Left kidney (tissue), 1 donor: ENCODE measurements at regions not wholly inside any gene's neighbourhood (a gene's known extent, or its start where the extent isn't known, plus 50 kb on each side); places are given as distances from the start of the nearest gene placed in this dataset.

Experiments used
- DNase-seq: peaks from one replicate; pipeline ENCODE4 v3.0.0-alpha.2; 2013

GRCh38 chr1:30638086-30638485 lies 85.3 kb downstream of the MATN1 start:
- no peak for DNase-seq

- DNase-seq, result no peak
Measured at GRCh38 chr1:30637183-30637980, 86.0 kb downstream of the MATN1 start.

- no peak for DNase-seq
Measured at GRCh38 chr1:30636621-30637020, 86.8 kb downstream of the MATN1 start.

DNA sequence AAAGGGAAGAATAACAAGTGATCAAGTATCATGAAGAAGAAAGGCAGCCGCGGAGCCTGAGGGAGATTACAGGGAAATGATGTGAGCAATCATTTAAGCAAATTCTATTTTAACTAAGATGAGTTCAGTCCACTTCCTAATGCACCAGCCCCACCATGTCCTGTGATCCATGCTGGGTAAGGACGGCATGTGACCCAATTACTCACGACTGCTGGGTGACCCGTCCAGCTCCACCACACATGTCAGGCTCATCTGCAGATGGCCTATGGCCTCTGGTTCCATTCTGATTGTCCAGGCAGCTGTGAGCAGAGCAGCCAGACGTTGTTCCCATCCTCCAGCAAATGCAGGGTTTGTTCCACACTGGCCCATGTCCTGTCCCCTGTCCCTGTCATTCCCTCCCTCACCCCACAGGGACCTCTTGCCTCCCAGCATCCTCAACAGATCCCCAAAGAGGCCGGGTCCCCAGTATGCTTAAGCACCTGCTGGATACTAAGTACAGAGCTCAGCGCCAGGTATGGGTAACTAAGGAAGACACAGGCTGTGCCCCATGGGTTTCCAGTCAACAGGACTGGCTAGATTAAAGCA lies 87.9 kb downstream of the MATN1 start:
- no peak for DNase-seq

GRCh38 chr1:30634507-30634906 lies 88.9 kb downstream of the MATN1 start:
- DNase-seq, result no peak

DNA sequence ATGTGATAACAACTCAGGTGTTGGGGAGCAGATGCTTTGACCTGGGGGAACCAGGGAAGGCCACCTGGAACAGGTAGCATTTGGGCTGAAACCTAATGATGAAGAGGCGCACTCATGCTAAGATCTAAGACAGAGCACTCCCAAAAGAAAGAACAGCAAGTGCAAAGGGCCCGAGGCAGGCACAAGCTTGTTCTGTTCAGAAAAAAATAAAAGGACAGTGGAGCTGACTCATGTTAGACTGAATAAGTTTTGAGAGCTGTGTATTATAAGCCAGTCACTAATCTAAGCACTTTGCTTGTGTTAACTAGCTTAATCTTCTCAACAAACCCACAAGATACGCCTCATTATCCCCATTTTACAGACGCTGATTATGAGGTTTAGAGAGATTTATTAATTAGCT lies 90.1 kb downstream of the MATN1 start:
- no peak for DNase-seq

- no peak for DNase-seq
Measured at GRCh38 chr1:30632481-30632880, 90.9 kb downstream of the MATN1 start.

DNA sequence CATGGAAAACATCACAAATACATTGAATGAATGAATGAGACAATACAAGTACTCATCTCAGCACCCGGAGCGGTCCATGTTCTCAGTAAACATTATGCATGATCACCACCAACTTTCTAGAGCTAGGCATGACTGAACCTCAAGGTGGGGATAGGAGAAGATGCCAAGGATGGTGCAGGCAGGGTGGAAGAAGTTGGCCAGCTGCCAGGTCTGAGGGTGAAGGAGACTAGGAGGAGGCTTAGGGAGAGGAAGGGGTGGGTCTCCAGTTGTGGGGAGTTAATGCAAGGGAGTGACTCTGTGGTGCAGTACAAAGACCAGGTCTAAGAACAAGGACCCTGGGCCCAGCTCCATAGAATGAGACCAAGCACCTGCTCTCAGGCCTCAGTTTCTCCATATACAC lies 91.7 kb downstream of the MATN1 start:
- DNase-seq, result no peak

- DNase-seq, result no peak
Measured at GRCh38 chr1:30629501-30629900, 93.9 kb downstream of the MATN1 start.

DNA sequence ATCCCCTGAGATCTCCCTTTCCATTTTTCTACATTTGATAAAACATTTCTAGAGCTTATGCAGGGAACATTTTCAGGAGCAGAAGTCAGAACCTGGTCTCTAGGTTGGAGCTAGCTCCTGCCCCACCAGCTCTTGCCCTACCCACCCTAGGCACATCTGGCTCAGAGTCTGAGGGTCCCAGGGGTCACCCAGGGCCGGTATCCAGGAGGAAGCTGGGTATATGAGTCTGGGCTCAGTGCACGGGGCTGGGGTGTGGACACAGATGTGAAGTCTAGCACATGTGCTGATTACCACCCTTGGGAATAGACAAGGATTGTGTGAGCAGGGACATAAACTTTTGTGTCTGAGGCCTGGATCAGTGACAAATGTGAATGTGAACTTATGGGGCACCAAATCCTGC lies 95.4 kb downstream of the MATN1 start:
- DNase-seq, result no peak

GRCh38 chr1:30627206-30627605 lies 96.2 kb downstream of the MATN1 start:
- DNase-seq, result no peak

- DNase-seq, result no peak
Measured at GRCh38 chr1:30623431-30623830, 100.0 kb downstream of the MATN1 start.

DNA sequence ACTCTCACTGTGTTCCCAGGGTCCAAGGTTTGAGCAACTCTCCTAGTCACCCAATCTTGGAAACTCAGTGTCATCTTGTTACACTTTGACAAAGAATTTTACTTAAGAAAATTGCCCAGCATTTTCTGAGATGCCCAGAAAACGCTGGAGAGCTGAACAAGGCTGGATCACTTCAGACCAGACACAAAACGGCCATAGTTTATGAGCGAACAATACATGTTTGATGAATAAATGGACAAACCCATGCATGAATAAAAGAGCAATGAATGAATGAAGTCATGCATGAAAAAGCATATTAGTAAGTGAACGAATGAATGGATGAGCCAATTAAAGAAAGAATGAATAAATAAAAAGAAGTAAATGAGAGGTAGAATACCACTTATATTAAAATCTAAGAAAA lies 103.8 kb downstream of the MATN1 start:
- DNase-seq, result no peak

DNA sequence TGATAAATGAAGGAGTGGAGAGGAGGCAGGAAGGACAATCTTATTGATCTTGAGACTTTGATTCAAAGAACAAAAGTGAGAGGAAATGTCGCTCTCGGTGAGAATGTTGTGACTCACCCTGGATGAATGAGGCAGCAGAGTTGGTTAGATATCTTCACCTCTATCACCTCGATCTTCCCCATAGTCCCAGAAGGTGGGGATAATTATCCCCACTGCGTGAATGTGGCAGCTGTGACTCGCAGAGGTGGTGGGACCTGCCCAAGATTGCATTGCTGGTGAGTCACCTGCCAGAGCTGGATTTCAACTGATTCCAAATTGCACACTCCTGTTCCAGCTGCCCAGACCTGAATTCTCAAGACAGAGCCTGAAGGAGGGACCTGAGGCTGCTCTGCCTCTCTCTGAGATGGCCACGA lies 105.0 kb downstream of the MATN1 start:
- DNase-seq, result no peak

GRCh38 chr1:30616759-30617158 lies 106.6 kb downstream of the MATN1 start:
- DNase-seq, result no peak

DNA sequence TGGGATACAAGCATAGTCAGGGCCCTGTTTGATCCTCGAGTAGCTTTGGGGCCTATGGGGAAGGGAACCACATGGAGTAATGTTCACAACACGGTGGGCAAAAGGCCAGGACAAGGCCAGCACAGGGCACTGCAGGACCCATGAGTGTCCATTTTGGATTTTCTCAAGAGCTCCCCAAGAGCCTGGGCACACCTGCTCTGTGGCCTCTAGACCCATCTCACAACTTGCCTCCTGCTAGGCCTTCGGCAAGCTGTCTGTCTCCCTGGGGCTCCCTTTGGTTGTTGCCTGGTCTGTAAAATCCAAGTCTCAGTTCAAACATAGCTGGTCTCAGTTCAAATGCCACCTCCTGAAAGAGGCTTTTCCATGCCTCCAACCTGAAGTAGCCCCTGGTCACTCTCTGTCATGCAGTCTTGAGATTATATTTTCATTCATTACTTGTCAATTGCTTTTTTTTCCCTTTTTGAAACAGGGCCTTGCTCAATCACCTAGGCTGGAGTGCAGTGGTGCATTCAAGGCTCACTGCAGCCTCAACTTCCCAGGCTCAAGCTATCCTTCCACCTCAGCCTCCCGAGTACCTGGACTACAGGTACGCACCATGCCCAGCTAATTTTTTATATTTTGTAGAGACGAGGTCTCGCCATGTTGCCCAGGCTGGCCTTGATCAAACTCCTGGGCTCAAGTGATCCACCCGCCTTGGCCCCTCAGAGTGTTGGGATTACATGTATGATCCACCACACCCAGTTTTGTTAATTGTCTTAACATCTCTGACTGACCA lies 107.4 kb downstream of the MATN1 start:
- no peak for DNase-seq

DNA sequence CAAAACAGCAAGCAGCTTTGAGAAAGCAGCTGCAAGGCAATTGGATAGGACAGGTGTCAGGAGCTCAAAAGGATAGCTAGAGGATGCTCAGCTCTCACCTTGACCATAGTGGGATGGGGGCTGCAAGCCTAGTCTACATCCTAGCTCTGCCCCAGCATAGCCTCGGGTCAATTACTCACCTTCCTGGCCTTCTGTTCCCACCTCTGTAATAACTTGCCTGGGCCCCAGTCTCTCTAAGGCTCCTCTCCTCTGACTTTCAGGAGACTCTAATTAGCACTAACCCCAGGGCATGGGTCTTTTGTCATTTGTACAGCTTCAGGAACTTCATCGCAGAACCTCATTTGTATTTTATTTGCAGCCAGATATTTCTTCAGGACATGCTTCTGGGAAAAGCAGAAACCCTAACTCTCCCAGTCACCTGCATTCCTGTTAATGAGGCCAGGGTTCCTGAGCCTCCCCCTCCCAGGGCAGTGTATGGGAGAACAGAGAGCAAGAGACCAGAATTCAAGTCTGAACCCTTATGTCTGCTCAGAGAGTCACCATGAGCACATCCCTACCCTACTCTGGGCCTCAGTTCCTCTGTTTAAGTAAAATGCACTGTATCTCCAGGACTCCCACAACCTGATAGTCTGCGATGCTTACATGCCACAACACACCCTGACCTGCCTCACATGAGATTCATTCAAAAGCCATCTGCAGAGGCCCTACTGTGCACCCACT lies 108.1 kb downstream of the MATN1 start:
- no peak for DNase-seq

DNA sequence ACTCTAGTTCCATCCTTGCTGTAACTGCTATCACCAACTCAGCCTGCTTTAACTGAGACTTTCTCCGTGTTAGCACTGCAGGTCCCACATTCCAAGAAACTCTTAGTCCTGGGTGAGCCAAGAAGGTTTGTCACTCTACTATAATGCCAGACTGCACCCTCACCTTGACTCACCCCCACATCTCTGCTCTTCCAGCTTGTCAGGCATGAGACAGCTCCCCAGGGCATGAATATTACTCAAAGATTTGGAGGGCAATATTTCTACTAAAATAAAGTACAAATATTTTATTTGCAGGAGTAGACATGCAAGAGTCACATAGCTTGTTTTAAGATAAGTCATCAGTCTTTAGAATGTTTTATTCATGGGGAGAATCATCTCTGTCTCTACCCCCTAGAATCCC lies 110.2 kb downstream of the MATN1 start:
- DNase-seq, result no peak

DNA sequence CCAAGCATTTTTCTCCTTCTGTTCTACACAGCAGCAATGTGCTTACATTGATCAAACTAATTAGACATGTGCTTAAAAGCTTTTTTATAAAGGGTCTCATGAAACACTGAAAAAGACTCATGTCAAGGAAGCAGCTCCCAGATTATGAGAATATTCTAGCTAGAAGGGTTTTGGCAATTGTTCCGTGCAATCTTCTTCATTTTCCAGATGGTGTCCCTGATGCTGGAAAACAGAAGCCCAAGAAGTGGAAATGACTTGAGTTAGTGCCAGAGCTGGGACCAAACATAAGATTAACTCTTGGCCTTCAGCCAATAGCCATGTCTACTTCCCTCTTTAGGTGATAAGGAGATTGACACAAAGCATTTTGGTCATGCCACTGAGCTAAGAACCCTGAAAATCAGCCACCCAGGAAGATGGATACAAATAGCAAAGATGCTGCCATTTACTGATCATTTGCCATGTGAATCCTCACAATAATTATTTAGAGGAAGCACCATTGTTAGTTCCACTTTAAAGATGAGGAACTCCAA lies 110.8 kb downstream of the MATN1 start:
- no peak for DNase-seq

- no peak for DNase-seq
Measured at GRCh38 chr1:30611741-30612309, 111.6 kb downstream of the MATN1 start.

DNA sequence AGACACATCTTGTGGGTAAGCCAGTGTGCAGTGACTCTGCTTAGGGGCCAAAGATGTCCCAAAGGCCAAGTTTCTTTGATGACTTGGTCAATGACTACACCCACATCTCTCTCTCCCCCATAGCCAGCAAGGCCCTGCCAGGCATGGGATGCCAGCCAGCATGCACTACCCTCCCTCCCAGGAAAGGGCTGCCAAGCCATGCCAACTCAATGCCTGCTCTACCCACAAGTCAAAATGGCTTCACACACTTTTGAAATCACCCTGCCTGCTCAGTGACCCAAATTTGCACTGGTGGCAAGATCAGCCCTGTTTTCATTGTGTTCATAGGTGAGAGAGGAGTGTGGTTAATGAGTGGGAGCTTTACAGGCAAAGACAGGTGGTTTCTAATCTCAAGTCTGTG lies 112.5 kb downstream of the MATN1 start:
- no peak for DNase-seq

DNA sequence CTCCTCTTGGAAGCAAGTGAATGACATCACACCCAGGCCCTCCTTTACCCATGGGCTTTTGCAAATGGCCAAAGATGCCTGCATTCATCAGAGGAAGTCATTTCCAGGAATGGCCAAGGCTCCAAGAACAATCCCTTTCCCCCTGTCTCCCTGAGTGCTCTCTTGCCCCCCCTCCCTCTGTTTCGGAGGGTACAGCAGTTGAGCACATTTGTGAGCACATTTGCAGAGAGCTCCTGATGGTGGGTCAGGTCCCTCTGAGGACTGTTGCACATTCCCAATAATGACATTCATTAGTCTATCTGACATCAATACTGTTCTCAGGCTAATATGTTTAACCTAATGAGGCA lies 113.4 kb downstream of the MATN1 start:
- DNase-seq, result no peak
